ENCODE measurements at regions not wholly inside any gene's neighbourhood (a gene's known extent, or its start where the extent isn't known, plus 50 kb on each side); places are given as distances from the start of the nearest gene placed in this dataset.

DNA sequence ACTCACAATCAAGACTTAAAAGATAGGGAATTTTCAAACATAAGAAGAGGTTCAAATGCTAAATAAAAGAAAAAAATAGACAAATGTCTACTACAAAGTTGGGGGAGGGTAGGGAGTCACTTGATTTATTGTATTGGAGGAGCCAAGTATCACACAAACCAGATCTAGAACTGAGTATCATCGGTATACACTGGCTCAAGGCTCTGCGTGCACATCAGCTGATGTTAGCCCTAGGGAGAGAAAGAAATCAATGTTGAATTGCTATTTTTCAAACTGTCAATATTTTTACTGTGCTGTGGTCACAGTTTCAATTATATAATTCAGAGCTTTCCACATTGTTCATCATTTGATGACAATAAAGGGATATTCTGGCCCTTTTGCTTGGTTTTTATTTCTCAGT is 54.9 kb upstream of the RXFP2 start:
- no peak for DNase-seq

DNA sequence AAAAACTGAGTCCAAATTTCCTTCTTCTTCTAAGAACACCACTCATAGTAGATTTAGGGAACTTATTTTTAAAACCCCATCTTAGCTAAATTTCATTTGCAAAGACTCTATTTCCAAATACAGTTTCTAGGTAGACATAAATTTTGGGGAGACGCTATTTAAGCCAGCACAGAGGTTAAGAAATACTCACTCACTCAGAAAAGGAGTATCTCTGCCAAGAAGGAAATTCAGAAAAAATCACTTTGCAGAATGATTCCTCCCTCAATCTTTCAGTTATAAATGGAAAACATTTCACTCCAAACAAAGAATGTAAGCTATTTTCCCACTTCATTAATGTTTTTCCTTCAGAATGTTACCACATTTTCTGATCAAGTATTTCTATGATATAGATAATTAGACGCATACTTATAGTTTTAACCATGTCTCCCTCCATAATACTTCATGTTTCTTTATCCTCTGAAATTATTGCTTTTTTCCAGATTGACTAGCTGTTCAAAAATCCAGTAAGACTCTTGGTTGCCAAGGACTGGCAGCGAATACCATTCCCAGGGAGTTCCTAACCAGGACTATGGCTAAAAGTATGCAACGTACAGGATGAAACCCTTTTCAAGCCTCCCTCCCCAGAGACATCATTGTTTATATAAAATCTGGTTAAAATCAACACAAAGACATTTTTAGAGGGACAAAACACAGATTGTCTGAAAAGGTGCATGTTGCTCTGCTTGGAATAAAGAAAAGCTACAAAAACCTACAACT is 52.5 kb upstream of the RXFP2 start:
- DNase-seq = no peak

Measured in right lung (tissue), 2 donors.